Suprapubic skin (tissue), 4 donors: ENCODE measurements at regions not wholly inside any gene's neighbourhood (a gene's known extent, or its start where the extent isn't known, plus 50 kb on each side); places are given as distances from the start of the nearest gene placed in this dataset.

ENCODE experiments used
- DNase-seq, 2 donors: peaks; one replicate each; pipeline ENCODE4 v3.0.0-alpha.2; 2019; ENCODE audit warnings: low spot score in 2 of 2
- H3K27ac ChIP-seq: fragments of 200-600 bp; sonication (generic); one replicate; pipeline ENCODE4 v1.5.1; 2019
- H3K27me3 ChIP-seq: fragments of 200-600 bp; sonication (generic); one replicate; pipeline ENCODE4 v1.5.1; 2019
- H3K36me3 ChIP-seq: fragments of 200-600 bp; sonication (generic); one replicate; pipeline ENCODE4 v1.5.1; 2019
- H3K4me1 ChIP-seq: fragments of 200-600 bp; sonication (generic); one replicate; pipeline ENCODE4 v1.5.1; 2019
- H3K4me3 ChIP-seq: fragments of 200-600 bp; sonication (generic); one replicate; pipeline ENCODE4 v1.5.1; 2019; ENCODE audit warnings: mild to moderate bottlenecking
- H3K9me3 ChIP-seq: fragments of 200-600 bp; sonication (generic); one replicate; pipeline ENCODE4 v1.5.1; 2019
- CTCF ChIP-seq, 2 donors: fragments of 200-600 bp in 1 of 2; fragments of 450-650 bp in 1 of 2; sonication (generic) in 1 of 2; IDR thresholded peaks; one replicate each; pipeline ENCODE4 v1.5.1; 2016 to 2019; ENCODE audit warnings: antibody characterized with exemption in 2 of 2, mild to moderate bottlenecking in 1 of 2, moderate library complexity in 1 of 2
- EP300 ChIP-seq: sonication (generic); formaldehyde crosslinking; IDR thresholded peaks from one replicate; pipeline ENCODE4 v1.6.1; 2017; ENCODE audit warnings: antibody characterized with exemption
- POLR2A ChIP-seq, 2 donors: fragments of 450-650 bp; IDR thresholded peaks; one replicate each; pipeline ENCODE4 v1.6.1; 2017; ENCODE audit warnings: antibody characterized with exemption in 2 of 2, mild to moderate bottlenecking in 2 of 2, moderate library complexity in 2 of 2
- POLR2AphosphoS5 ChIP-seq, 3 donors: sonication (generic); formaldehyde crosslinking; IDR thresholded peaks; one replicate each; pipeline ENCODE4 v1.6.1; 2017; ENCODE audit warnings: antibody characterized with exemption in 3 of 3
- WGBS: methylation state at CpG from one replicate; pipeline ENCODE4 v1.1.5; 2018; 5-methylcytosine and 5-hydroxymethylcytosine counted together

GRCh38 chr3:109803274-109803673 is 465.9 kb upstream of the DPPA4 start:
- no peak for TF ChIP-seq POLR2AphosphoS5 (IDR thresholded peaks at IDR 0.05)
- peak in 1 of 2 donors; percentile 19 for TF ChIP-seq CTCF (IDR thresholded peaks at IDR 0.05)
- DNase-seq, result no peak
- Histone ChIP-seq H3K27me3 (no peaks in the 10 kb centered on the region), H3K9me3 (peaks cover 4% of the 10 kb centered on the region), H3K4me3 (no peak overlapping the region), H3K36me3 (no peaks in the 10 kb centered on the region), H3K4me1 (no peaks in the 10 kb centered on the region), H3K27ac (no peak overlapping the region)
- WGBS, result 92% methylated on average over 6 of the region's 6 CpGs

- H3K9me3 ChIP-seq, result peaks cover 4% of the 10 kb centered on the region
- H3K4me3 ChIP-seq, result no peak overlapping the region
- 62% methylated on average over 1 of the region's 1 CpG for WGBS
- H3K27me3 ChIP-seq, result no peaks in the 10 kb centered on the region
- no peak for TF ChIP-seq POLR2A (IDR thresholded peaks at IDR 0.05)
- no peak for TF ChIP-seq POLR2AphosphoS5 (IDR thresholded peaks at IDR 0.05)
- TF ChIP-seq CTCF (IDR thresholded peaks at IDR 0.05), result no peak
- TF ChIP-seq EP300, result no peak
- no peaks in the 10 kb centered on the region for H3K36me3 ChIP-seq
- DNase-seq, result no peak
- no peaks in the 10 kb centered on the region for H3K4me1 ChIP-seq
- no peak overlapping the region for H3K27ac ChIP-seq
Observed at GRCh38 chr3:109804697-109805096, 467.4 kb upstream of the DPPA4 start.

GRCh38 chr3:109806929-109807328 is 469.6 kb upstream of the DPPA4 start:
- Histone ChIP-seq H3K4me1 (no peaks in the 10 kb centered on the region), H3K27ac (no peak overlapping the region), H3K36me3 (no peaks in the 10 kb centered on the region), H3K4me3 (no peak overlapping the region), H3K9me3 (peaks cover 4% of the 10 kb centered on the region), H3K27me3 (no peaks in the 10 kb centered on the region)
- 66% methylated on average over 4 of the region's 4 CpGs for WGBS
- TF ChIP-seq POLR2A (IDR thresholded peaks at IDR 0.05), result no peak
- no peak for TF ChIP-seq EP300
- no peak for TF ChIP-seq POLR2AphosphoS5 (IDR thresholded peaks at IDR 0.05)
- TF ChIP-seq CTCF (IDR thresholded peaks at IDR 0.05), result no peak
- no peak for DNase-seq

- Histone ChIP-seq H3K9me3 (peaks cover 4% of the 10 kb centered on the region), H3K4me1 (no peaks in the 10 kb centered on the region), H3K27me3 (no peaks in the 10 kb centered on the region), H3K27ac (no peak overlapping the region), H3K36me3 (no peaks in the 10 kb centered on the region), H3K4me3 (no peak overlapping the region)
- WGBS, result 86% methylated on average over 3 of the region's 3 CpGs
- no peak for TF ChIP-seq CTCF (IDR thresholded peaks at IDR 0.05)
- TF ChIP-seq POLR2A (IDR thresholded peaks at IDR 0.05), result no peak
- no peak for TF ChIP-seq EP300
- no peak for TF ChIP-seq POLR2AphosphoS5 (IDR thresholded peaks at IDR 0.05)
- no peak for DNase-seq
Observed at GRCh38 chr3:109809513-109809912, 472.2 kb upstream of the DPPA4 start.

- 34% methylated on average over 3 of the region's 3 CpGs for WGBS
Observed at GRCh38 chr3:109818081-109818480, 480.7 kb upstream of the DPPA4 start.

More at GRCh38 chr3:109818081-109818480, 480.7 kb upstream of the DPPA4 start:
- H3K36me3 ChIP-seq, result no peaks in the 10 kb centered on the region
- DNase-seq, result no peak
- H3K27ac ChIP-seq, result no peak overlapping the region
- H3K4me1 ChIP-seq, result no peaks in the 10 kb centered on the region
- H3K27me3 ChIP-seq, result no peaks in the 10 kb centered on the region
- peaks cover 4% of the 10 kb centered on the region for H3K9me3 ChIP-seq
- H3K4me3 ChIP-seq, result no peak overlapping the region
- TF ChIP-seq EP300, result no peak
- TF ChIP-seq CTCF (IDR thresholded peaks at IDR 0.05), result no peak
- no peak for TF ChIP-seq POLR2A (IDR thresholded peaks at IDR 0.05)
- TF ChIP-seq POLR2AphosphoS5 (IDR thresholded peaks at IDR 0.05), result no peak
